ENCODE measurements at regions not wholly inside any gene's neighbourhood (a gene's known extent, or its start where the extent isn't known, plus 50 kb on each side); places are given as distances from the start of the nearest gene placed in this dataset.

DNA sequence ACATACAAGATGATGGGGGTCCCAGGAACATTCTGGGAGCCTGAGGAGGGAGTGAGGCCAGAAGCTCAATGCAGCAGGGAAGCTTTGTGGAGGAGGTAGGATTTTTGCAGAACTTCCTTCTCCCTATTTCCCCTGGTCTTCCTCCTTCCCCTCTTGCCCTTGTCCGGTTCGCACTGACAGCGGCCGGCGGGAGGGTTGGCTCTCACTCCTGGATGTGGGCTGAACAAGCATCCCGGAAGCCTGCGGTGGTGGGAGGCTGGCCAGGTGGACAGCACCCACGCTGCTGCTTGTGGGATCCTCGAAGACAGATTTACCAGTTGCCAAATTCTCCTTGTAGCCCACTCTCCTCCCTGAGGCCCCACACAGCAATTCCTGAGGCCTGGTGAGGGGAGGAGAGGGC, 112.2 kb downstream of the KCNA5 start:
- BruUV-seq (replicated peaks): no TSS peak
- intact Hi-C loops (cut with micrococcal nuclease; ENCODE audit: unreplicated experiment): no loop called here
- Mint-ChIP-seq H3K27me3 (ENCODE audit: insufficient read depth, unreplicated experiment) (peaks cover 51% of the 10 kb centered on the region), H3K9me3 (ENCODE audit: unreplicated experiment) (no peaks in the 10 kb centered on the region), H3K4me1 (ENCODE audit: low read depth, unreplicated experiment) (no peaks in the 10 kb centered on the region), H3K27ac (ENCODE audit: unreplicated experiment) (no peak overlapping the region), H3K36me3 (ENCODE audit: insufficient read depth, unreplicated experiment) (no peaks in the 10 kb centered on the region), H3K4me3 (ENCODE audit: unreplicated experiment) (no peak overlapping the region)
- CTCF ChIA-PET: no interaction called here
- TF ChIP-seq, protein P1, sequence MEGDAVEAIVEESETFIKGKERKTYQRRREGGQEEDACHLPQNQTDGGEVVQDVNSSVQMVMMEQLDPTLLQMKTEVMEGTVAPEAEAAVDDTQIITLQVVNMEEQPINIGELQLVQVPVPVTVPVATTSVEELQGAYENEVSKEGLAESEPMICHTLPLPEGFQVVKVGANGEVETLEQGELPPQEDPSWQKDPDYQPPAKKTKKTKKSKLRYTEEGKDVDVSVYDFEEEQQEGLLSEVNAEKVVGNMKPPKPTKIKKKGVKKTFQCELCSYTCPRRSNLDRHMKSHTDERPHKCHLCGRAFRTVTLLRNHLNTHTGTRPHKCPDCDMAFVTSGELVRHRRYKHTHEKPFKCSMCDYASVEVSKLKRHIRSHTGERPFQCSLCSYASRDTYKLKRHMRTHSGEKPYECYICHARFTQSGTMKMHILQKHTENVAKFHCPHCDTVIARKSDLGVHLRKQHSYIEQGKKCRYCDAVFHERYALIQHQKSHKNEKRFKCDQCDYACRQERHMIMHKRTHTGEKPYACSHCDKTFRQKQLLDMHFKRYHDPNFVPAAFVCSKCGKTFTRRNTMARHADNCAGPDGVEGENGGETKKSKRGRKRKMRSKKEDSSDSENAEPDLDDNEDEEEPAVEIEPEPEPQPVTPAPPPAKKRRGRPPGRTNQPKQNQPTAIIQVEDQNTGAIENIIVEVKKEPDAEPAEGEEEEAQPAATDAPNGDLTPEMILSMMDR (IDR thresholded peaks at IDR 0.05; ENCODE audit: insufficient read depth in 1 of 2, low read depth in 1 of 2, low read length in 1 of 2, severe bottlenecking in 1 of 2, unreplicated experiment in 1 of 2): no peak
- no peak for DNase-seq
- Histone ChIP-seq H3K36me3 (ENCODE audit: control insufficient read depth, insufficient read depth, low read length) (no peaks in the 10 kb centered on the region), H3K4me1 (no peaks in the 10 kb centered on the region), H3K9me3 (no peaks in the 10 kb centered on the region), H3K4me3 (ENCODE audit: low read depth, low read length) (no peak overlapping the region), H3K27me3 (replicated peaks; ENCODE audit: control insufficient read depth, insufficient read depth, low read length) (no peaks in the 10 kb centered on the region; the same call in 1 of the 2 replicates)
- POLR2A ChIA-PET: no interaction called here

DNA sequence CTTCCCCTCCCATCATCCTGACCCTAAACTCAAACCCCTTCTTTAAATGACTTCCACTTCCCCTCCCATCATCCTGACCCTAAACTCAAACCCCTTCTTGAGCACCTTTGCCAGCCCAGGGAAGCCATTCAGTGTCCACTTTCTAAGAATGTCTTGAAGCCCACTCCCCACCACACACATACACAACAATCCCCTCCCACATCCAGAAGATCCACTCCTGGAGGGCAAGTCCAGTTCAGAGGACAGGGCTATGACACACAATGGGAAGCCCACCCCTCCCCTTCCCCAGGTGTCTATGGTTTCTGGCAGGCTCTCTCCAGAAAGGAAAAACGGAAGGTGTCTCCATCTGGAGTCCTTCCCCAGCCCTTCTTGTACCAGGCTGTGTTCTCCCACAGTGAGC, 117.1 kb downstream of the KCNA5 start:
- H3K9me3 Mint-ChIP-seq (ENCODE audit: unreplicated experiment): no peaks in the 10 kb centered on the region
- BruUV-seq (replicated peaks): no TSS peak
- Histone ChIP-seq H3K27me3 (replicated peaks; ENCODE audit: control insufficient read depth, insufficient read depth, low read length) (no peaks in the 10 kb centered on the region; the same call in 1 of the 2 replicates), H3K4me3 (ENCODE audit: low read depth, low read length) (no peak overlapping the region), H3K4me1 (no peaks in the 10 kb centered on the region), H3K36me3 (ENCODE audit: control insufficient read depth, insufficient read depth, low read length) (no peaks in the 10 kb centered on the region), H3K9me3 (no peaks in the 10 kb centered on the region)
- H3K27me3 Mint-ChIP-seq (ENCODE audit: insufficient read depth, unreplicated experiment): peaks cover 48% of the 10 kb centered on the region
- CTCF ChIA-PET: no interaction called here
- no peaks in the 10 kb centered on the region for H3K36me3 Mint-ChIP-seq (ENCODE audit: insufficient read depth, unreplicated experiment)
- no peak overlapping the region for H3K4me3 Mint-ChIP-seq (ENCODE audit: unreplicated experiment)
- intact Hi-C loops (cut with micrococcal nuclease; ENCODE audit: unreplicated experiment): no loop called here
- H3K27ac Mint-ChIP-seq (ENCODE audit: unreplicated experiment): no peak overlapping the region
- no peaks in the 10 kb centered on the region for H3K4me1 Mint-ChIP-seq (ENCODE audit: low read depth, unreplicated experiment)
- DNase-seq: no peak
- TF ChIP-seq, protein P1 (IDR thresholded peaks at IDR 0.05; ENCODE audit: insufficient read depth in 1 of 2, low read depth in 1 of 2, low read length in 1 of 2, severe bottlenecking in 1 of 2, unreplicated experiment in 1 of 2): no peak
- POLR2A ChIA-PET: no interaction called here

DNA sequence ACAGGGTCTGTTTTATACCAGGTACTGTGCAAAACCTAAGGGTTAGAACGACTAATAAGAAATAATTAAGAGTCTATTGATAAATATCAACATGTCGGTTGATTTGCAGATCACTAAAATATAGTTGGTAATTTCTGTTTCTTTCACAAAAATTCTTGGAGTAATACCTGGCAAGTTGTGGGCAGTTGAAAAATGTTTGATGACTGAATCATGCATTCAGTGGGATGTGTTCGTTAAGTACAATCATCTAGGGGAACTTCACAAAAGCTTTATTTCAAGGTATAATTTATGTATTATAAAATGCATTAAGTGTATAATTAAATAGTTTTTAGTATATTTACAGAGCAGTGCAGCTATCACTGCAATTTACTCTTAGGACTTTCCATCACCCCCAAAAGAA, 120.0 kb downstream of the KCNA5 start:
- ChIA-PET CTCF (no interaction called here), POLR2A (no interaction called here)
- H3K4me3 ChIP-seq (ENCODE audit: low read depth, low read length): no peak overlapping the region
- H3K27me3 Mint-ChIP-seq (ENCODE audit: insufficient read depth, unreplicated experiment): peaks cover 35% of the 10 kb centered on the region
- intact Hi-C loops (cut with micrococcal nuclease; ENCODE audit: unreplicated experiment): no loop called here
- H3K36me3 ChIP-seq (ENCODE audit: control insufficient read depth, insufficient read depth, low read length): no peaks in the 10 kb centered on the region
- H3K4me1 ChIP-seq: no peaks in the 10 kb centered on the region
- no peaks in the 10 kb centered on the region for H3K4me1 Mint-ChIP-seq (ENCODE audit: low read depth, unreplicated experiment)
- H3K9me3 Mint-ChIP-seq (ENCODE audit: unreplicated experiment): no peaks in the 10 kb centered on the region
- no peak overlapping the region for H3K27ac Mint-ChIP-seq (ENCODE audit: unreplicated experiment)
- no peaks in the 10 kb centered on the region for H3K9me3 ChIP-seq
- no peaks in the 10 kb centered on the region; the same call in 1 of the 2 replicates for H3K27me3 ChIP-seq (replicated peaks; ENCODE audit: control insufficient read depth, insufficient read depth, low read length)
- H3K4me3 Mint-ChIP-seq (ENCODE audit: unreplicated experiment): no peak overlapping the region
- H3K36me3 Mint-ChIP-seq (ENCODE audit: insufficient read depth, unreplicated experiment): no peaks in the 10 kb centered on the region
- no peak for DNase-seq
- TF ChIP-seq, protein P1 (IDR thresholded peaks at IDR 0.05; ENCODE audit: insufficient read depth in 1 of 2, low read depth in 1 of 2, low read length in 1 of 2, severe bottlenecking in 1 of 2, unreplicated experiment in 1 of 2): no peak
- no TSS peak for BruUV-seq (replicated peaks)
